HCT116 (cell line): ENCODE measurements at regions not wholly inside any gene's neighbourhood (a gene's known extent, or its start where the extent isn't known, plus 50 kb on each side); places are given as distances from the start of the nearest gene placed in this dataset.

Experiments
- ATAC-seq: fragments of 200-7000 bp; cut with Tn5 transposase; 2 replicates; pipeline ENCODE4 v1.9.1; 2020; ENCODE audit warnings: mild to moderate bottlenecking, moderate library complexity
- BruUV-seq: library from RNA; stranded (reverse); fragments of 400-500 nt; replicated peaks from 2 replicates; lab custom pipeline; 2021; lab: Mats Ljungman, UMichigan
- CTCF ChIA-PET: fragments of 300-600 bp; sonication (Branson Sonifier 250); formaldehyde crosslinking; loops from one replicate; lab custom pipeline; 2021; ENCODE audit warnings: antibody characterized with exemption; lab: Charles Lee
- POLR2A ChIA-PET: fragments of 300-600, 350-600 bp; sonication (Branson Sonifier 250); formaldehyde crosslinking; loops from one replicate; lab custom pipeline; 2021; ENCODE audit warnings: antibody characterized with exemption; lab: Charles Lee
- RAD21 ChIA-PET, 2 experiments: fragments of 300-600 bp; sonication (Branson Sonifier 250); formaldehyde crosslinking; loops; one replicate each; lab custom pipeline; 2023; ENCODE audit warnings: low total read pairs in 2 of 2; ENCODE audit not compliant: uncharacterized antibody in 2 of 2, unreplicated experiment in 2 of 2, low non-redundant PET in 1 of 2; lab: Charles Lee
- DNase-seq: peaks from one replicate; pipeline ENCODE4 v3.0.0-alpha.2; 2010; ENCODE audit warnings: low read depth, low spot score
- H2AFZ ChIP-seq: fragments of 200-600 bp; shearing (Covaris generic), sonication (generic); 2 replicates; pipeline ENCODE4 v1.6.1; 2017; ENCODE audit warnings: low read depth, mixed run types, mixed read lengths, antibody characterized with exemption, low read length; ENCODE audit not compliant: poor library complexity, severe bottlenecking
- H3K27ac ChIP-seq: 2 replicates; pipeline ENCODE4 v1.5.1; 2012; ENCODE audit warnings: low read depth, low read length
- H3K27me3 ChIP-seq: fragments of 200-600 bp; sonication (generic); 2 replicates; pipeline ENCODE4 v1.6.1; 2016; ENCODE audit warnings: mixed run types, low read length, mixed read lengths; ENCODE audit not compliant: insufficient read depth
- H3K36me3 ChIP-seq, 2 experiments: fragments of 200-500 bp in 1 of 2; fragments of 200-600 bp in 1 of 2; sonication (Bioruptor generic) in 1 of 2; sonication (generic) in 1 of 2; 2 replicates each; pipeline versions ENCODE4 v1.5.1 to v1.6.1; 2014 to 2016; ENCODE audit warnings: low read length in 2 of 2, inconsistent platforms in 1 of 2, mixed read lengths in 1 of 2, mixed run types in 1 of 2; ENCODE audit not compliant: insufficient read depth in 2 of 2, control insufficient read depth in 1 of 2
- H3K4me1 ChIP-seq, 2 experiments: fragments of 200-600 bp in 1 of 2; sonication (generic) in 1 of 2; 2 replicates each; pipeline versions ENCODE4 v1.5.1 to v1.6.1; 2012 to 2017; ENCODE audit warnings: low read length in 2 of 2, inconsistent platforms in 1 of 2, mild to moderate bottlenecking in 1 of 2, mixed read lengths in 1 of 2, mixed run types in 1 of 2, moderate library complexity in 1 of 2; ENCODE audit not compliant: insufficient read depth in 2 of 2, control insufficient read depth in 1 of 2
- H3K4me2 ChIP-seq: fragments of 200-600 bp; sonication (generic); 2 replicates; pipeline ENCODE4 v1.6.1; 2017; ENCODE audit warnings: mixed run types, low read length, mixed read lengths
- H3K4me3 ChIP-seq, 2 experiments: fragments of 200-600 bp in 1 of 2; sonication (generic) in 1 of 2; replicated peaks in 1 of 2; 2 replicates each; pipeline ENCODE4 v1.5.1; 2011 to 2016; ENCODE audit warnings: low read length in 2 of 2, control low read depth in 1 of 2, low read depth in 1 of 2, mild to moderate bottlenecking in 1 of 2, mixed read lengths in 1 of 2, mixed run types in 1 of 2
- H3K79me2 ChIP-seq: fragments of 200-600 bp; sonication (generic); 2 replicates; pipeline ENCODE4 v1.6.1; 2017; ENCODE audit warnings: mild to moderate bottlenecking, mixed run types, low read length, moderate library complexity, mixed read lengths; ENCODE audit not compliant: insufficient read depth
- H3K9ac ChIP-seq: fragments of 200-600 bp; sonication (generic); 2 replicates; pipeline ENCODE4 v1.6.1; 2016; ENCODE audit warnings: low read length, mixed read lengths
- H3K9me2 ChIP-seq: fragments of 200-600 bp; sonication (generic), shearing (Covaris generic); 2 replicates; pipeline ENCODE4 v1.6.1; 2017; ENCODE audit warnings: mixed run types, mild to moderate bottlenecking, moderate library complexity; ENCODE audit not compliant: insufficient read depth
- H3K9me3 ChIP-seq, 2 experiments: fragments of 200-500 bp in 1 of 2; fragments of 200-600 bp in 1 of 2; sonication (Bioruptor generic) in 1 of 2; sonication (generic) in 1 of 2; 2 replicates each; pipeline ENCODE4 v1.6.1; 2014 to 2017; ENCODE audit warnings: low read length in 2 of 2, mixed read lengths in 2 of 2, inconsistent platforms in 1 of 2, low read depth in 1 of 2, mild to moderate bottlenecking in 1 of 2, mixed run types in 1 of 2, moderate library complexity in 1 of 2; ENCODE audit not compliant: control insufficient read depth in 1 of 2, insufficient read depth in 1 of 2
- H4K20me1 ChIP-seq: fragments of 200-600 bp; sonication (generic), shearing (Covaris generic); 2 replicates; pipeline ENCODE4 v1.6.1; 2017; ENCODE audit warnings: mixed run types, mild to moderate bottlenecking, moderate library complexity; ENCODE audit not compliant: insufficient read depth
- CBX3 ChIP-seq: IDR thresholded peaks from 2 replicates; pipeline ENCODE4 v1.6.1; 2012; ENCODE audit warnings: low read depth
- CEBPB ChIP-seq: IDR thresholded peaks from 2 replicates; pipeline ENCODE4 v1.6.1; 2012; ENCODE audit warnings: low read depth
- EGR1 ChIP-seq: IDR thresholded peaks from 2 replicates; pipeline ENCODE4 v1.6.1; 2012; ENCODE audit warnings: low read depth
- ELF1 ChIP-seq: IDR thresholded peaks from 2 replicates; pipeline ENCODE4 v1.6.1; 2012; ENCODE audit warnings: low read depth, borderline replicate concordance
- EZH2 ChIP-seq: fragments of 200-600 bp; sonication (generic); IDR thresholded peaks from 2 replicates; pipeline ENCODE4 v1.6.1; 2017; ENCODE audit warnings: antibody characterized with exemption, mixed run types
- EZH2phosphoT487 ChIP-seq: fragments of 200-600 bp; IDR thresholded peaks from 2 replicates; pipeline ENCODE4 v1.6.1; 2018; ENCODE audit warnings: antibody characterized with exemption, borderline replicate concordance
- FOSL1 ChIP-seq: IDR thresholded peaks from 2 replicates; pipeline ENCODE4 v1.6.1; 2012; ENCODE audit warnings: low read depth
- JUND ChIP-seq: IDR thresholded peaks from 2 replicates; pipeline ENCODE4 v1.6.1; 2012
- POLR2A ChIP-seq: IDR thresholded peaks from 2 replicates; pipeline ENCODE4 v1.7.0; 2011; ENCODE audit warnings: borderline replicate concordance; ENCODE audit not compliant: insufficient read depth, insufficient read length; ENCODE audit errors: extremely low read depth
- POLR2AphosphoS5 ChIP-seq: IDR thresholded peaks from 2 replicates; pipeline ENCODE4 v1.6.1; 2011; ENCODE audit warnings: mild to moderate bottlenecking, low read depth, low read length, moderate library complexity
- RAD21 ChIP-seq: IDR thresholded peaks from 2 replicates; pipeline ENCODE4 v1.6.1; 2012; ENCODE audit warnings: low read depth, mild to moderate bottlenecking
- SIN3A ChIP-seq: IDR thresholded peaks from 2 replicates; pipeline ENCODE4 v1.6.1; 2012; ENCODE audit warnings: low read depth
- SP1 ChIP-seq: IDR thresholded peaks from 2 replicates; pipeline ENCODE4 v1.6.1; 2012; ENCODE audit warnings: low read depth
- ZBTB33 ChIP-seq: IDR thresholded peaks from 2 replicates; pipeline ENCODE4 v1.6.1; 2011; ENCODE audit warnings: mild to moderate bottlenecking, low read length, moderate library complexity; ENCODE audit not compliant: insufficient replicate concordance; ENCODE audit errors: extremely low read depth
- ZFX ChIP-seq: fragments of 450-650 bp; IDR thresholded peaks from 2 replicates; pipeline ENCODE4 v1.6.1; 2017
- ZNF274 ChIP-seq: fragments of 200-500 bp; sonication (Bioruptor generic); IDR thresholded peaks from 2 replicates; pipeline ENCODE4 v1.6.1; 2014; ENCODE audit warnings: mild to moderate bottlenecking, low read depth, low read length, inconsistent platforms
- intact Hi-C: fragments of 100-400 bp; cut with micrococcal nuclease; formaldehyde crosslinking; loops from 2 replicates; pipeline ENCODE4 v1.10.0; 2022
- TF ChIP-seq, protein P1 (sequence below), 3 experiments: fragments of 200-600 bp in 1 of 3; sonication (generic) in 1 of 3; IDR thresholded peaks in 2 of 3; conservative IDR thresholded peaks in 1 of 3; 2 replicates each; pipeline ENCODE4 v1.5.1; 2012 to 2017; ENCODE audit warnings: low read depth in 2 of 3, low read length in 2 of 3, antibody characterized with exemption in 1 of 3, borderline replicate concordance in 1 of 3, control low read depth in 1 of 3, mild to moderate bottlenecking in 1 of 3, mixed read lengths in 1 of 3, mixed run types in 1 of 3, moderate library complexity in 1 of 3; ENCODE audit not compliant: insufficient read depth in 1 of 3
- TF ChIP-seq, protein P2 (sequence below): IDR thresholded peaks from 2 replicates; pipeline ENCODE4 v1.6.1; 2012

- ChIA-PET POLR2A (no interaction called here), RAD21 (no interaction called here), CTCF (no interaction called here)
- H3K27ac ChIP-seq = no peak overlapping the region
- H3K4me1 ChIP-seq = no peaks in the 10 kb centered on the region
- H3K9me2 ChIP-seq = no peaks in the 10 kb centered on the region
- no TSS peak for BruUV-seq
- intact Hi-C loops = no loop called here
- ATAC-seq = no peak
- no peak overlapping the region for H3K4me3 ChIP-seq
- H3K4me2 ChIP-seq = no peak overlapping the region
- no peaks in the 10 kb centered on the region for H3K79me2 ChIP-seq
- H4K20me1 ChIP-seq = no peaks in the 10 kb centered on the region
- no peak overlapping the region for H2AFZ ChIP-seq
- no peaks in the 10 kb centered on the region for H3K9me3 ChIP-seq
- no peak for DNase-seq
- peaks cover 6% of the 10 kb centered on the region; the same call in 1 of the 2 replicates for H3K27me3 ChIP-seq
- no peaks in the 10 kb centered on the region for H3K36me3 ChIP-seq
- TF ChIP-seq RAD21 (no peak), EGR1 (no peak), EZH2 (no peak), POLR2A (no peak), EZH2phosphoT487 (no peak), ZFX (no peak), CEBPB (no peak), CBX3 (no peak), SP1 (no peak), POLR2AphosphoS5 (no peak), ZBTB33 (no peak), ELF1 (no peak), FOSL1 (no peak), ZNF274 (no peak), JUND (no peak), SIN3A (no peak)
- TF ChIP-seq, protein P1, sequence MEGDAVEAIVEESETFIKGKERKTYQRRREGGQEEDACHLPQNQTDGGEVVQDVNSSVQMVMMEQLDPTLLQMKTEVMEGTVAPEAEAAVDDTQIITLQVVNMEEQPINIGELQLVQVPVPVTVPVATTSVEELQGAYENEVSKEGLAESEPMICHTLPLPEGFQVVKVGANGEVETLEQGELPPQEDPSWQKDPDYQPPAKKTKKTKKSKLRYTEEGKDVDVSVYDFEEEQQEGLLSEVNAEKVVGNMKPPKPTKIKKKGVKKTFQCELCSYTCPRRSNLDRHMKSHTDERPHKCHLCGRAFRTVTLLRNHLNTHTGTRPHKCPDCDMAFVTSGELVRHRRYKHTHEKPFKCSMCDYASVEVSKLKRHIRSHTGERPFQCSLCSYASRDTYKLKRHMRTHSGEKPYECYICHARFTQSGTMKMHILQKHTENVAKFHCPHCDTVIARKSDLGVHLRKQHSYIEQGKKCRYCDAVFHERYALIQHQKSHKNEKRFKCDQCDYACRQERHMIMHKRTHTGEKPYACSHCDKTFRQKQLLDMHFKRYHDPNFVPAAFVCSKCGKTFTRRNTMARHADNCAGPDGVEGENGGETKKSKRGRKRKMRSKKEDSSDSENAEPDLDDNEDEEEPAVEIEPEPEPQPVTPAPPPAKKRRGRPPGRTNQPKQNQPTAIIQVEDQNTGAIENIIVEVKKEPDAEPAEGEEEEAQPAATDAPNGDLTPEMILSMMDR (IDR thresholded peaks at IDR 0.05 in 2 of 3, conservative IDR thresholded peaks at IDR 0.05 in 1 of 3; ENCODE audit: borderline replicate concordance in 1 of 3, insufficient read depth in 1 of 3, low read depth in 2 of 3, low read length in 2 of 3) = no peak
- TF ChIP-seq, protein P2, sequence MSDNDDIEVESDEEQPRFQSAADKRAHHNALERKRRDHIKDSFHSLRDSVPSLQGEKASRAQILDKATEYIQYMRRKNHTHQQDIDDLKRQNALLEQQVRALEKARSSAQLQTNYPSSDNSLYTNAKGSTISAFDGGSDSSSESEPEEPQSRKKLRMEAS = no peak
- TF ChIP-seq, all 23 proteins: peak for 0
- H3K9ac ChIP-seq = no peak overlapping the region
Measured at GRCh38 chr1:56265216-56265615, 314.1 kb downstream of the PLPP3 start.
